ENCODE measurements at regions not wholly inside any gene's neighbourhood (a gene's known extent, or its start where the extent isn't known, plus 50 kb on each side); places are given as distances from the start of the nearest gene placed in this dataset.
"Not testable (repeated sequence)": the region's sequence is repeated elsewhere in the genome, so short reads cannot be mapped to it uniquely, and the experiment has no call there.

- Histone ChIP-seq H3K9me3 (ENCODE audit: control insufficient read depth, insufficient read depth, low read length) (no peaks in the 10 kb centered on the region), H3K36me3 (ENCODE audit: control insufficient read depth, insufficient read depth, low read length) (no peaks in the 10 kb centered on the region), H3K4me1 (ENCODE audit: control insufficient read depth, insufficient read depth, low read length) (no peaks in the 10 kb centered on the region), H3K27me3 (ENCODE audit: control insufficient read depth, insufficient read depth, low read length) (no peaks in the 10 kb centered on the region), H3K4me3 (ENCODE audit: low read depth, low read length) (no peak overlapping the region), H3K27ac (ENCODE audit: low read depth, low read length) (no peak overlapping the region)
- no peak for DNase-seq (ENCODE audit: low read depth in 4 of 6, low spot score in 6 of 6)
- 92% methylated on average over 2 of the region's 4 CpGs for WGBS (ENCODE audit: insufficient coverage)
Measured at GRCh38 chr3:35291471-35292236, 347.7 kb upstream of the ARPP21 start.

GRCh38 chr3:35292568-35292967 lies 346.8 kb upstream of the ARPP21 start:
- Histone ChIP-seq H3K9me3 (ENCODE audit: control insufficient read depth, insufficient read depth, low read length) (no peaks in the 10 kb centered on the region), H3K36me3 (ENCODE audit: control insufficient read depth, insufficient read depth, low read length) (no peaks in the 10 kb centered on the region), H3K4me3 (ENCODE audit: low read depth, low read length) (no peak overlapping the region), H3K4me1 (ENCODE audit: control insufficient read depth, insufficient read depth, low read length) (no peaks in the 10 kb centered on the region), H3K27ac (ENCODE audit: low read depth, low read length) (no peak overlapping the region), H3K27me3 (ENCODE audit: control insufficient read depth, insufficient read depth, low read length) (no peaks in the 10 kb centered on the region)
- 100% methylated on average over 1 of the region's 3 CpGs for WGBS (ENCODE audit: insufficient coverage)
- DNase-seq (ENCODE audit: low read depth in 4 of 6, low spot score in 6 of 6), result no peak

- no CpG with 5 or more reads among the region's 2 CpGs for WGBS (ENCODE audit: insufficient coverage)
- no peaks in the 10 kb centered on the region for H3K4me1 ChIP-seq (ENCODE audit: control insufficient read depth, insufficient read depth, low read length)
Measured at GRCh38 chr3:35295906-35296305, 343.4 kb upstream of the ARPP21 start.

DNA sequence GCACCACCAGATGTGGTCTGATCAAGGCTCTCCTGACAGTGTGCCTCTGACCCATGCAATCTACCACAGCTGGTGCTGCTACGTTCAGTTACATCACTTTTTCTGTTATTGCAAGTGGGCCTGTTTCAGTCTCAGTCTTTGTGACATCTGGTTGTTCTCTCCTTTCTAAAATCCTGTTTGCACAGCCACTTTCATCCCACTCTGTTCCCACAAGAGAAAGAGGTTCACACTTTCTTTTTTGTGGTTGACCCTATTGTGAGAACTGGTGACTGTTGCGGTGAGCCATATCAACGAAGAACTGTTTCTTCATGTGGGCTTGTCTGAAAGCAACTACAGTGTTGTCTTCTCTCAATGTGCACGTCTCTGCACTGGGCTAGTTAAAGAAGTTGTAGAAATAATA lies 342.8 kb upstream of the ARPP21 start:
- Histone ChIP-seq H3K4me3 (ENCODE audit: low read depth, low read length) (no peak overlapping the region), H3K9me3 (ENCODE audit: control insufficient read depth, insufficient read depth, low read length) (no peaks in the 10 kb centered on the region), H3K27ac (ENCODE audit: low read depth, low read length) (no peak overlapping the region), H3K36me3 (ENCODE audit: control insufficient read depth, insufficient read depth, low read length) (no peaks in the 10 kb centered on the region), H3K4me1 (ENCODE audit: control insufficient read depth, insufficient read depth, low read length) (no peaks in the 10 kb centered on the region), H3K27me3 (ENCODE audit: control insufficient read depth, insufficient read depth, low read length) (no peaks in the 10 kb centered on the region)
- no peak for DNase-seq (ENCODE audit: low read depth in 4 of 6, low spot score in 6 of 6)
- WGBS (ENCODE audit: insufficient coverage), result 100% methylated on average over 1 of the region's 4 CpGs

More at GRCh38 chr3:35295906-35296305, 343.4 kb upstream of the ARPP21 start:
- H3K27ac ChIP-seq (ENCODE audit: low read depth, low read length), result no peak overlapping the region
- no peak for DNase-seq (ENCODE audit: low read depth in 4 of 6, low spot score in 6 of 6)
- no peaks in the 10 kb centered on the region for H3K27me3 ChIP-seq (ENCODE audit: control insufficient read depth, insufficient read depth, low read length)
- H3K36me3 ChIP-seq (ENCODE audit: control insufficient read depth, insufficient read depth, low read length), result no peaks in the 10 kb centered on the region
- no peaks in the 10 kb centered on the region for H3K9me3 ChIP-seq (ENCODE audit: control insufficient read depth, insufficient read depth, low read length)
- no peak overlapping the region for H3K4me3 ChIP-seq (ENCODE audit: low read depth, low read length)

DNA sequence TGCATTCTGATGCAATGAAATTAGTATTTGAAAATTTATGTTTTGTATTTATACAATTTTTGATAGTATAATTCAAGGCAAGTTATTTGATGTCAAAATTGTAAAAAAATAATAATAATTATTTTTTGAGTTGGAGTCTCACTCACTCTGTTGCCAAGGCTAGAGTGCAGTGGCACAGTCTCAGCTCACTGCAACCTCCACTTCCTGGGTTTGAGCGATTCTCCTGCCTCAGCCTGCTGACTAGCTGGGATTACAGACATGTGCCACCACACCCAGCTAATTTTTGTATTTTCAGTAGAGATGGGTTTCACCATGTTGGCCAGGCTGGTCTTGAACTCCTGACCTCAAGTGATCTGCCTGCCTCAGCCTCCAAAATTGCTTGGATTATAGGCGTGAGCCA lies 342.4 kb upstream of the ARPP21 start:
- WGBS (ENCODE audit: insufficient coverage), result no CpG with 5 or more reads among the region's 2 CpGs
- not testable (repeated sequence) for H3K9me3 ChIP-seq (ENCODE audit: control insufficient read depth, insufficient read depth, low read length); H3K4me1 ChIP-seq (ENCODE audit: control insufficient read depth, insufficient read depth, low read length); H3K4me3 ChIP-seq (ENCODE audit: low read depth, low read length); H3K27ac ChIP-seq (ENCODE audit: low read depth, low read length); DNase-seq (ENCODE audit: low read depth in 4 of 6, low spot score in 6 of 6); H3K36me3 ChIP-seq (ENCODE audit: control insufficient read depth, insufficient read depth, low read length); H3K27me3 ChIP-seq (ENCODE audit: control insufficient read depth, insufficient read depth, low read length)

- Histone ChIP-seq H3K4me3 (ENCODE audit: low read depth, low read length) (no peak overlapping the region), H3K36me3 (ENCODE audit: control insufficient read depth, insufficient read depth, low read length) (no peaks in the 10 kb centered on the region), H3K27ac (ENCODE audit: low read depth, low read length) (no peak overlapping the region), H3K27me3 (ENCODE audit: control insufficient read depth, insufficient read depth, low read length) (no peaks in the 10 kb centered on the region), H3K4me1 (ENCODE audit: control insufficient read depth, insufficient read depth, low read length) (no peaks in the 10 kb centered on the region), H3K9me3 (ENCODE audit: control insufficient read depth, insufficient read depth, low read length) (no peaks in the 10 kb centered on the region)
- WGBS (ENCODE audit: insufficient coverage), result no CpG with 5 or more reads among the region's 3 CpGs
- peak in 1 of 6 donors; percentile 85 for DNase-seq (ENCODE audit: low read depth in 4 of 6, low spot score in 6 of 6)
Measured at GRCh38 chr3:35305406-35305805, 333.9 kb upstream of the ARPP21 start.

DNA sequence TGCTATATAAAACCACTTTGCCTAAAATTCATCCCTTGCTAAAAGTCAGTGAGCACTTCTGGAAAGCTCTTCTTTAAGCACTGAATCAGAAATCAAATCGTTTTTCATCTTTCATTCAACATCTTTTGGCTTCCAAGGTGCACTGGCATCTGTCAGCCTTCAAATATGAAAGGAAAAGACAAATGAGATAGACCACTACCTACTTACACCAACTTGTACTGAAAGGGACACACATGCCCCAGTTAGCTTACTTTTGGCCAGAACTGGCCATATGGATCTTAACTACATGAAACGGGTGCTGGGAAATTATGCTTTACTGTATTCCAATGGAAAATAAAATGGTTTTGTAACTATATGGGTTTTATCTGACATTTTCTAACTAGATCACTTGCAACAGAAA lies 332.0 kb upstream of the ARPP21 start:
- H3K4me3 ChIP-seq (ENCODE audit: low read depth, low read length), result no peak overlapping the region
- no peaks in the 10 kb centered on the region for H3K4me1 ChIP-seq (ENCODE audit: control insufficient read depth, insufficient read depth, low read length)
- H3K9me3 ChIP-seq (ENCODE audit: control insufficient read depth, insufficient read depth, low read length), result no peaks in the 10 kb centered on the region
- WGBS (ENCODE audit: insufficient coverage), result no CpG with 5 or more reads among the region's 2 CpGs
- DNase-seq (ENCODE audit: low read depth in 4 of 6, low spot score in 6 of 6), result no peak
- no peaks in the 10 kb centered on the region for H3K36me3 ChIP-seq (ENCODE audit: control insufficient read depth, insufficient read depth, low read length)
- H3K27me3 ChIP-seq (ENCODE audit: control insufficient read depth, insufficient read depth, low read length), result no peaks in the 10 kb centered on the region
- no peak overlapping the region for H3K27ac ChIP-seq (ENCODE audit: low read depth, low read length)

DNA sequence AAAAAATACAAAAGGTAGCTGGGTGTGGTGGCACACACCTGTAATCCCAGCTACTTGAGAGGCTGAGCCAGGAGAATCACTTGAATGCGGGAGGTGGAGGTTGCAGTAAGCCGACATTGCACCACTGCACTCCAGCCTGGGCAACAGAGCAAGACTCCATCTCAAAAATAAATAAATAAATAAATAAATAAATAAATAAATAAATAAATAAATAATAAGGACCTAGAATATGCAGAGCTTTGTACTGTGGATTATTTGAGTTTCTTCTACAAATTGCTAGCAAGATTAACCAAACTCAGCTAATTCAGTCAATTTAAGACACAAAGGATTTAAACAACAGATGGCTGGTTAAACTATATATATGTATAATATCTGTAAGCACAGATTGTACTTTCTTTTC lies 322.5 kb upstream of the ARPP21 start:
- DNase-seq (ENCODE audit: low read depth in 4 of 6, low spot score in 6 of 6), result peak in 1 of 6 donors; percentile 13
- H3K4me3 ChIP-seq (ENCODE audit: low read depth, low read length); H3K27ac ChIP-seq (ENCODE audit: low read depth, low read length); H3K4me1 ChIP-seq (ENCODE audit: control insufficient read depth, insufficient read depth, low read length); H3K27me3 ChIP-seq (ENCODE audit: control insufficient read depth, insufficient read depth, low read length); H3K9me3 ChIP-seq (ENCODE audit: control insufficient read depth, insufficient read depth, low read length); H3K36me3 ChIP-seq (ENCODE audit: control insufficient read depth, insufficient read depth, low read length): not testable (repeated sequence)
- no CpG with 5 or more reads among the region's 2 CpGs for WGBS (ENCODE audit: insufficient coverage)

GRCh38 chr3:35320646-35321407 lies 318.5 kb upstream of the ARPP21 start:
- peak in 1 of 6 donors; percentile 62 for DNase-seq (ENCODE audit: low read depth in 4 of 6, low spot score in 6 of 6)
- Histone ChIP-seq H3K27me3 (ENCODE audit: control insufficient read depth, insufficient read depth, low read length) (no peaks in the 10 kb centered on the region), H3K4me1 (ENCODE audit: control insufficient read depth, insufficient read depth, low read length) (no peaks in the 10 kb centered on the region), H3K27ac (ENCODE audit: low read depth, low read length) (no peak overlapping the region), H3K4me3 (ENCODE audit: low read depth, low read length) (no peak overlapping the region), H3K36me3 (ENCODE audit: control insufficient read depth, insufficient read depth, low read length) (no peaks in the 10 kb centered on the region), H3K9me3 (ENCODE audit: control insufficient read depth, insufficient read depth, low read length) (peaks cover 5% of the 10 kb centered on the region)
- WGBS (ENCODE audit: insufficient coverage), result 67% methylated on average over 1 of the region's 1 CpG

DNA sequence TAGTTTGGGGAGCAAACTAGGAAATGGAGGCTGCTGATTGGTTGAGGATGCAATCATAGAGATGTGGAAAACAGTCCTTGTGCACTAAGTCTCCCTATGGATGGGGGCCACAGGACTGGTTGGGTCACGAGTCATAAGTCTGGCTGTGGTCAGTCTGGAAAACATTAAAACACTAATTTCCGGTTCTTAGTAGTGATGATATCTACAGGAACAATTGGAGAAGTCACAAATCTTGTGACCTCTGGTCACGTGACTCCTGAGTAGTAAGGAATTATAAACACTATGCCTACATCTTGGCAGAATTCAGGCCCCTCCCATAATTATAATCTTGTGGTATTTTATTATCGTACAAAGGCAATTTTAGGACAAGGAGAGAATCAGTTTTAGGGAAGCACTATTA lies 317.3 kb upstream of the ARPP21 start:
- no peaks in the 10 kb centered on the region for H3K4me1 ChIP-seq (ENCODE audit: control insufficient read depth, insufficient read depth, low read length)
- WGBS (ENCODE audit: insufficient coverage), result 50% methylated on average over 2 of the region's 4 CpGs

More for the DNA sequence above, 317.3 kb upstream of the ARPP21 start:
- no peak for DNase-seq (ENCODE audit: low read depth in 4 of 6, low spot score in 6 of 6)
- H3K4me3 ChIP-seq (ENCODE audit: low read depth, low read length), result no peak overlapping the region
- H3K27me3 ChIP-seq (ENCODE audit: control insufficient read depth, insufficient read depth, low read length), result no peaks in the 10 kb centered on the region
- peaks cover 5% of the 10 kb centered on the region for H3K9me3 ChIP-seq (ENCODE audit: control insufficient read depth, insufficient read depth, low read length)
- no peaks in the 10 kb centered on the region for H3K36me3 ChIP-seq (ENCODE audit: control insufficient read depth, insufficient read depth, low read length)
- no peak overlapping the region for H3K27ac ChIP-seq (ENCODE audit: low read depth, low read length)

Measured in spinal cord (tissue), 9 donors.